GM12878 (cell line): ENCODE measurements at regions not wholly inside any gene's neighbourhood (a gene's known extent, or its start where the extent isn't known, plus 50 kb on each side); places are given as distances from the start of the nearest gene placed in this dataset.

ENCODE experiments used
- ATAC-seq: fragments of 200-7000 bp; cut with Tn5 transposase; 3 replicates; pipeline ENCODE4 v1.9.1; 2020; ENCODE audit warnings: mild to moderate bottlenecking, moderate library complexity
- BruUV-seq: library from RNA; stranded (reverse); fragments of 400-500 nt; replicated peaks from 2 replicates; lab custom pipeline; 2021; lab: Mats Ljungman, UMichigan
- CTCF ChIA-PET: fragments of 300-600 bp; sonication (Branson Sonifier 250); formaldehyde crosslinking; extraction: SDS; loops from one replicate; lab custom pipeline; 2021; ENCODE audit warnings: inconsistent platforms; lab: Yijun Ruan, JAX
- POLR2A ChIA-PET: fragments of 350-600 bp; formaldehyde crosslinking; extraction: SDS; loops from one replicate; lab custom pipeline; 2021; ENCODE audit warnings: inconsistent platforms; lab: Charles Lee
- RAD21 ChIA-PET: fragments of 300-600 bp; sonication (Branson Sonifier 250); formaldehyde crosslinking; loops from one replicate; lab custom pipeline; 2023; ENCODE audit warnings: antibody characterized with exemption; ENCODE audit not compliant: unreplicated experiment; lab: Charles Lee
- SMC1A ChIA-PET: fragments of 300-600 bp; sonication (Branson Sonifier 250); formaldehyde crosslinking; loops from one replicate; lab custom pipeline; 2023; ENCODE audit not compliant: unreplicated experiment, uncharacterized antibody; lab: Charles Lee
- DNase-seq: peaks from one replicate; pipeline ENCODE4 v3.0.0-alpha.2; 2011; ENCODE audit warnings: low read depth, low spot score
- FAIRE-seq: peaks from 3 replicates; lab custom pipeline; 2011; peaks lifted over from hg19 to GRCh38; lab: Jason Lieb, UNC
- H2AFZ ChIP-seq: 2 replicates; pipeline ENCODE4 v1.6.0; 2011; ENCODE audit warnings: low read depth, low read length, control low read depth; ENCODE audit not compliant: control insufficient read depth
- H3K27ac ChIP-seq: 2 replicates; pipeline ENCODE4 v1.5.1; 2011; ENCODE audit warnings: control low read depth; ENCODE audit not compliant: control insufficient read depth, insufficient read depth
- H3K27me3 ChIP-seq, 2 experiments: replicated peaks in 1 of 2; 2 replicates each; pipeline versions ENCODE4 v1.6.0 to v1.6.1; 2011; ENCODE audit warnings: low read length in 1 of 2; ENCODE audit not compliant: control insufficient read depth in 2 of 2, insufficient read depth in 2 of 2
- H3K36me3 ChIP-seq, 2 experiments: 2 replicates each; pipeline ENCODE4 v1.5.1; 2011; ENCODE audit warnings: low read length in 1 of 2; ENCODE audit not compliant: control insufficient read depth in 2 of 2, insufficient read depth in 2 of 2
- H3K4me1 ChIP-seq: 2 replicates; pipeline ENCODE4 v1.6.1; 2011; ENCODE audit warnings: mild to moderate bottlenecking, low read length, moderate library complexity, mixed read lengths; ENCODE audit not compliant: control insufficient read depth, insufficient read depth
- H3K4me2 ChIP-seq: 2 replicates; pipeline ENCODE4 v1.6.0; 2011; ENCODE audit warnings: control low read depth; ENCODE audit not compliant: control insufficient read depth, insufficient read depth
- H3K4me3 ChIP-seq: fragments of 200-600 bp; sonication (generic); 2 replicates; pipeline ENCODE4 v1.5.1; 2016
- H3K79me2 ChIP-seq: 2 replicates; pipeline ENCODE4 v1.6.0; 2011; ENCODE audit warnings: low read length; ENCODE audit not compliant: control insufficient read depth, insufficient read depth
- H3K9ac ChIP-seq: 2 replicates; pipeline ENCODE4 v1.8.0; 2011; ENCODE audit warnings: low read length, control low read depth, mixed read lengths; ENCODE audit not compliant: control insufficient read depth, insufficient read depth
- H3K9me3 ChIP-seq: replicated peaks from 3 replicates; pipeline ENCODE4 v1.5.1; 2011; ENCODE audit warnings: mild to moderate bottlenecking, low read length; ENCODE audit not compliant: control insufficient read depth, insufficient read depth
- H4K20me1 ChIP-seq: 2 replicates; pipeline ENCODE4 v1.6.0; 2011; ENCODE audit not compliant: control insufficient read depth, insufficient read depth
- CHD2 ChIP-seq: IDR thresholded peaks from 2 replicates; pipeline ENCODE4 v1.6.1; 2011; ENCODE audit warnings: low read depth, low read length, improper control_type of control experiment, borderline replicate concordance
- CREB1 ChIP-seq: IDR thresholded peaks from 2 replicates; pipeline ENCODE4 v1.6.1; 2012; ENCODE audit warnings: low read depth, mild to moderate bottlenecking, inconsistent platforms
- FOXM1 ChIP-seq: IDR thresholded peaks from 2 replicates; pipeline ENCODE4 v1.6.1; 2012; ENCODE audit warnings: low read depth, mild to moderate bottlenecking, inconsistent platforms, low read length, moderate library complexity
- HCFC1 ChIP-seq: fragments of 150-350 bp; IDR thresholded peaks from 2 replicates; pipeline ENCODE4 v1.6.1; 2014; ENCODE audit warnings: low read length
- MEF2B ChIP-seq: fragments of 450-650 bp; IDR thresholded peaks from 2 replicates; pipeline ENCODE4 v1.6.1; 2018; ENCODE audit warnings: mild to moderate bottlenecking, moderate library complexity; ENCODE audit not compliant: partially characterized antibody, poor library complexity, severe bottlenecking
- NFYB ChIP-seq: IDR thresholded peaks from 2 replicates; pipeline ENCODE4 v1.6.1; 2011; ENCODE audit warnings: low read depth, mild to moderate bottlenecking, low read length, improper control_type of control experiment, moderate library complexity; ENCODE audit not compliant: insufficient read depth
- NR2C1 ChIP-seq: fragments of 450-650 bp; IDR thresholded peaks from 2 replicates; pipeline ENCODE4 v1.6.1; 2017; ENCODE audit warnings: antibody characterized with exemption, mild to moderate bottlenecking, moderate library complexity
- NR2C2 ChIP-seq: IDR thresholded peaks from 2 replicates; pipeline ENCODE4 v1.6.1; 2011; ENCODE audit warnings: borderline replicate concordance, low read depth; ENCODE audit not compliant: control insufficient read depth, insufficient read length
- PAX5 ChIP-seq: IDR thresholded peaks from 2 replicates; pipeline ENCODE4 v1.6.1; 2011; ENCODE audit warnings: low read depth, low read length, borderline replicate concordance
- WGBS: methylation state at CpG from one replicate; pipeline ENCODE4 v1.1.6; 2016; ENCODE audit warnings: low lambda C conversion rate; ENCODE audit not compliant: insufficient replicate concordance, insufficient coverage; ENCODE audit errors: missing lambda C conversion rate; 5-methylcytosine and 5-hydroxymethylcytosine counted together
- in situ Hi-C: fragments of 300-500 bp; cut with MboI; formaldehyde crosslinking; loops from 9 replicates; pipeline ENCODE4 v1.14.3; 2018; ENCODE audit warnings: mixed read lengths
- intact Hi-C: fragments of 100-400 bp; cut with micrococcal nuclease; formaldehyde crosslinking; loops from one replicate; pipeline ENCODE4 v1.14.2; 2022; ENCODE audit not compliant: unreplicated experiment
- TF ChIP-seq, protein P1 (sequence below): fragments of 450-650 bp; IDR thresholded peaks from 2 replicates; pipeline ENCODE4 v1.6.1; 2017; ENCODE audit warnings: mild to moderate bottlenecking, moderate library complexity
- TF ChIP-seq, protein P2 (sequence below): IDR thresholded peaks from 2 replicates; pipeline ENCODE4 v1.6.1; 2011; ENCODE audit warnings: low read depth, mild to moderate bottlenecking, low read length, moderate library complexity, borderline replicate concordance; ENCODE audit errors: extremely low read depth
- TF ChIP-seq, protein P3 (sequence below): IDR thresholded peaks from 2 replicates; pipeline ENCODE4 v1.6.1; 2012; ENCODE audit warnings: low read length, inconsistent platforms
- TF ChIP-seq, protein P4 (sequence below): fragments of 450-650 bp; conservative IDR thresholded peaks from 2 replicates; pipeline ENCODE4 v1.6.1; 2017; ENCODE audit warnings: mild to moderate bottlenecking, moderate library complexity

DNA sequence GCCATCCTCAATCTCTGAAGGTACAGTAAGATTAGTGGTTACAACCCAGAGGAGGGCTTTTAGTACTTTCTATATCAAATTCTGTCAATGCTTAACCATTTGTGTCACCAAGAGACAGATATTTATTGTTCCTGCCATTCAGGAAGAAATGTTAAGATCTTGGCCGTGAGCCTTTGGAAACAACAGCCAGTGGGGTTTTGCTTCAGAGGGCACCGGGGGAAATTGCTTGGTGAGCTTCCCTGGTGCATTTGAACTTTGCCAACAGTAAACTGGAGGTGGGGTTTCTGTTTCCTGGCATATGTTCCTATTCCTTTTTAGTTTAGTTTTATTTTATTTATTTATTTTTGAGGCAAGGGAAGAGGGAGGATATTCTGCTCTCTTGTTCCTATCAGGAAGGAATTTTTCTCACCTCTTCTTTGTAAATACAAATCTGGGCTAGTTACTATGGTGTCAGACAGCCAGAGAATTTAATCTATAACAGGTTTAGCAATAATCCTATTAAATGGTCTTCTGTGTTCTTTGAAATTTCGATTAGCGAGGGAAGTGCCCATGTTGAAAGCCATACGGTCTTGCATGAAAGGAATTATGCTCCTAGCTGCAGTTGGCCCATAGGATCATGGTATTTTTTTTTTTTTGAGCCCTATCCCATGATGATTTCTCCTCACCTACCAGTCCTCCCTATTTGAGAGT, 95.7 kb downstream of the MAIP1 start:
- Histone ChIP-seq H3K4me3 (no peak overlapping the region), H3K27me3 (peaks cover 0 to 3% of the 10 kb centered on the region in 2 experiments; a peak in 1 of 4 replicates), H3K4me2 (no peak overlapping the region), H4K20me1 (no peaks in the 10 kb centered on the region), H3K4me1 (no peaks in the 10 kb centered on the region), H3K79me2 (no peaks in the 10 kb centered on the region), H3K36me3 (no peaks in the 10 kb centered on the region), H3K27ac (no peak overlapping the region), H2AFZ (no peak overlapping the region), H3K9me3 (no peaks in the 10 kb centered on the region; the same call in 2 of the 3 replicates), H3K9ac (no peak overlapping the region)
- ATAC-seq (no peak), FAIRE-seq (no peak), DNase-seq (no peak)
- 30% methylated on average over 5 of the region's 5 CpGs for WGBS
- intact Hi-C loops (no loop called here), in situ Hi-C loops (no loop called here)
- SMC1A ChIA-PET: interaction anchor here (0.8 to 1.7 kb wide), 3 partner anchors 11 to 32 kb away, joined by 3 to 5 read pairs (median 4); no protein-coding TSS in a partner anchor
- POLR2A ChIA-PET: interaction anchor here (0.5 kb wide), 1 partner anchor 33 kb away, joined by 4 read pairs; no protein-coding TSS in a partner anchor
- no TSS peak for BruUV-seq
- CTCF ChIA-PET: interaction anchor here (1.2 to 1.7 kb wide), 2 partner anchors 10 to 431 kb away, joined by 3 to 8 read pairs; no protein-coding TSS in a partner anchor
- RAD21 ChIA-PET: no interaction called here
- no peak for TF ChIP-seq CHD2
- TF ChIP-seq, protein P1, sequence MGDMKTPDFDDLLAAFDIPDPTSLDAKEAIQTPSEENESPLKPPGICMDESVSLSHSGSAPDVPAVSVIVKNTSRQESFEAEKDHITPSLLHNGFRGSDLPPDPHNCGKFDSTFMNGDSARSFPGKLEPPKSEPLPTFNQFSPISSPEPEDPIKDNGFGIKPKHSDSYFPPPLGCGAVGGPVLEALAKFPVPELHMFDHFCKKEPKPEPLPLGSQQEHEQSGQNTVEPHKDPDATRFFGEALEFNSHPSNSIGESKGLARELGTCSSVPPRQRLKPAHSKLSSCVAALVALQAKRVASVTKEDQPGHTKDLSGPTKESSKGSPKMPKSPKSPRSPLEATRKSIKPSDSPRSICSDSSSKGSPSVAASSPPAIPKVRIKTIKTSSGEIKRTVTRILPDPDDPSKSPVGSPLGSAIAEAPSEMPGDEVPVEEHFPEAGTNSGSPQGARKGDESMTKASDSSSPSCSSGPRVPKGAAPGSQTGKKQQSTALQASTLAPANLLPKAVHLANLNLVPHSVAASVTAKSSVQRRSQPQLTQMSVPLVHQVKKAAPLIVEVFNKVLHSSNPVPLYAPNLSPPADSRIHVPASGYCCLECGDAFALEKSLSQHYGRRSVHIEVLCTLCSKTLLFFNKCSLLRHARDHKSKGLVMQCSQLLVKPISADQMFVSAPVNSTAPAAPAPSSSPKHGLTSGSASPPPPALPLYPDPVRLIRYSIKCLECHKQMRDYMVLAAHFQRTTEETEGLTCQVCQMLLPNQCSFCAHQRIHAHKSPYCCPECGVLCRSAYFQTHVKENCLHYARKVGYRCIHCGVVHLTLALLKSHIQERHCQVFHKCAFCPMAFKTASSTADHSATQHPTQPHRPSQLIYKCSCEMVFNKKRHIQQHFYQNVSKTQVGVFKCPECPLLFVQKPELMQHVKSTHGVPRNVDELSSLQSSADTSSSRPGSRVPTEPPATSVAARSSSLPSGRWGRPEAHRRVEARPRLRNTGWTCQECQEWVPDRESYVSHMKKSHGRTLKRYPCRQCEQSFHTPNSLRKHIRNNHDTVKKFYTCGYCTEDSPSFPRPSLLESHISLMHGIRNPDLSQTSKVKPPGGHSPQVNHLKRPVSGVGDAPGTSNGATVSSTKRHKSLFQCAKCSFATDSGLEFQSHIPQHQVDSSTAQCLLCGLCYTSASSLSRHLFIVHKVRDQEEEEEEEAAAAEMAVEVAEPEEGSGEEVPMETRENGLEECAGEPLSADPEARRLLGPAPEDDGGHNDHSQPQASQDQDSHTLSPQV: no peak
- TF ChIP-seq, protein P2, sequence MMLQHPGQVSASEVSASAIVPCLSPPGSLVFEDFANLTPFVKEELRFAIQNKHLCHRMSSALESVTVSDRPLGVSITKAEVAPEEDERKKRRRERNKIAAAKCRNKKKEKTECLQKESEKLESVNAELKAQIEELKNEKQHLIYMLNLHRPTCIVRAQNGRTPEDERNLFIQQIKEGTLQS: no peak
- TF ChIP-seq NR2C2: no peak
- no peak for TF ChIP-seq NR2C1
- no peak for TF ChIP-seq NFYB
- TF ChIP-seq, protein P3, sequence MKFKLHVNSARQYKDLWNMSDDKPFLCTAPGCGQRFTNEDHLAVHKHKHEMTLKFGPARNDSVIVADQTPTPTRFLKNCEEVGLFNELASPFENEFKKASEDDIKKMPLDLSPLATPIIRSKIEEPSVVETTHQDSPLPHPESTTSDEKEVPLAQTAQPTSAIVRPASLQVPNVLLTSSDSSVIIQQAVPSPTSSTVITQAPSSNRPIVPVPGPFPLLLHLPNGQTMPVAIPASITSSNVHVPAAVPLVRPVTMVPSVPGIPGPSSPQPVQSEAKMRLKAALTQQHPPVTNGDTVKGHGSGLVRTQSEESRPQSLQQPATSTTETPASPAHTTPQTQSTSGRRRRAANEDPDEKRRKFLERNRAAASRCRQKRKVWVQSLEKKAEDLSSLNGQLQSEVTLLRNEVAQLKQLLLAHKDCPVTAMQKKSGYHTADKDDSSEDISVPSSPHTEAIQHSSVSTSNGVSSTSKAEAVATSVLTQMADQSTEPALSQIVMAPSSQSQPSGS: no peak
- no peak for TF ChIP-seq MEF2B
- no peak for TF ChIP-seq FOXM1
- TF ChIP-seq, protein P4, sequence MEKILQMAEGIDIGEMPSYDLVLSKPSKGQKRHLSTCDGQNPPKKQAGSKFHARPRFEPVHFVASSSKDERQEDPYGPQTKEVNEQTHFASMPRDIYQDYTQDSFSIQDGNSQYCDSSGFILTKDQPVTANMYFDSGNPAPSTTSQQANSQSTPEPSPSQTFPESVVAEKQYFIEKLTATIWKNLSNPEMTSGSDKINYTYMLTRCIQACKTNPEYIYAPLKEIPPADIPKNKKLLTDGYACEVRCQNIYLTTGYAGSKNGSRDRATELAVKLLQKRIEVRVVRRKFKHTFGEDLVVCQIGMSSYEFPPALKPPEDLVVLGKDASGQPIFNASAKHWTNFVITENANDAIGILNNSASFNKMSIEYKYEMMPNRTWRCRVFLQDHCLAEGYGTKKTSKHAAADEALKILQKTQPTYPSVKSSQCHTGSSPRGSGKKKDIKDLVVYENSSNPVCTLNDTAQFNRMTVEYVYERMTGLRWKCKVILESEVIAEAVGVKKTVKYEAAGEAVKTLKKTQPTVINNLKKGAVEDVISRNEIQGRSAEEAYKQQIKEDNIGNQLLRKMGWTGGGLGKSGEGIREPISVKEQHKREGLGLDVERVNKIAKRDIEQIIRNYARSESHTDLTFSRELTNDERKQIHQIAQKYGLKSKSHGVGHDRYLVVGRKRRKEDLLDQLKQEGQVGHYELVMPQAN: no peak
- no peak for TF ChIP-seq PAX5
- no peak for TF ChIP-seq HCFC1
- no peak for TF ChIP-seq CREB1
